ENCODE measurements at regions not wholly inside any gene's neighbourhood (a gene's known extent, or its start where the extent isn't known, plus 50 kb on each side); places are given as distances from the start of the nearest gene placed in this dataset.

- Histone ChIP-seq H4K91ac (replicated peaks; ENCODE audit: insufficient read length, low read length) (no peak overlapping the region), H4K5ac (ENCODE audit: insufficient read length, low read depth, low read length) (no peak overlapping the region), H2BK120ac (replicated peaks; ENCODE audit: low read depth, low read length) (no peak overlapping the region), H3K18ac (ENCODE audit: extremely low read depth, low read length) (no peak overlapping the region), H3K14ac (ENCODE audit: insufficient read length) (no peak overlapping the region), H3K9ac (replicated peaks in 1 of 4; ENCODE audit: extremely low read depth in 1 of 4, low read depth in 3 of 4, low read length in 3 of 4) (no peak overlapping the region), H3K56ac (replicated peaks; ENCODE audit: insufficient read length, low read depth, low read length) (no peak overlapping the region), H2AFZ (ENCODE audit: low read length) (no peak overlapping the region), H2BK15ac (ENCODE audit: low read length) (no peak overlapping the region), H4K8ac (ENCODE audit: extremely low read depth, insufficient read depth, low read length) (no peak overlapping the region), H3K23ac (ENCODE audit: insufficient read length) (no peak overlapping the region), H2BK12ac (ENCODE audit: low read depth, low read length) (no peak overlapping the region), H2BK20ac (ENCODE audit: low read length) (no peak overlapping the region), H3K9me3 (ENCODE audit: insufficient read depth in 2 of 2, low read depth in 1 of 2, low read length in 1 of 2) (no peaks in the 10 kb centered on the region), H3K4ac (replicated peaks; ENCODE audit: insufficient read length, low read depth, low read length) (no peak overlapping the region), H3K4me3 (ENCODE audit: extremely low read depth in 1 of 4, insufficient read depth in 2 of 4, low read depth in 3 of 4, low read length in 4 of 4) (no peak overlapping the region), H3K79me2 (ENCODE audit: control insufficient read depth in 1 of 2, insufficient read depth in 2 of 2, low read length in 2 of 2) (no peaks in the 10 kb centered on the region), H3K23me2 (ENCODE audit: low read depth, low read length) (no peaks in the 10 kb centered on the region), H2BK5ac (ENCODE audit: low read depth, low read length) (no peak overlapping the region), H3K79me1 (ENCODE audit: low read depth, low read length) (no peaks in the 10 kb centered on the region), H3K36me3 (ENCODE audit: control insufficient read depth in 2 of 4, insufficient read depth in 4 of 4, low read length in 3 of 4) (no peaks in the 10 kb centered on the region), H3K27ac (ENCODE audit: low read depth, low read length) (no peak overlapping the region), H4K20me1 (replicated peaks in 1 of 2; ENCODE audit: control insufficient read depth in 1 of 2, insufficient read depth in 2 of 2, low read length in 2 of 2) (no peaks in the 10 kb centered on the region), H2AK5ac (ENCODE audit: low read depth, low read length) (no peak overlapping the region), H3K4me1 (replicated peaks in 1 of 4; ENCODE audit: control insufficient read depth in 3 of 4, insufficient read depth in 4 of 4, low read length in 3 of 4) (no peaks in the 10 kb centered on the region), H3K27me3 (replicated peaks in 1 of 4; ENCODE audit: control insufficient read depth in 3 of 4, extremely low read depth in 1 of 4, insufficient read depth in 3 of 4, low read length in 3 of 4) (no peaks in the 10 kb centered on the region), H3K4me2 (ENCODE audit: insufficient read depth in 1 of 2, low read depth in 2 of 2, low read length in 2 of 2) (no peak overlapping the region)
- 80% methylated on average over 3 of the region's 3 CpGs; no CpG with 5 or more reads in 1 of the 2 experiments for WGBS, 2 experiments (ENCODE audit: extremely low coverage in 1 of 2, insufficient coverage in 1 of 2, insufficient read length in 1 of 2, insufficient replicate concordance in 2 of 2, low coverage in 1 of 2, low lambda C conversion rate in 2 of 2, missing lambda C conversion rate in 1 of 2)
- POLR2A ChIA-PET (ENCODE audit: partially characterized antibody) = no interaction called here
- CTCF ChIA-PET (ENCODE audit: partially characterized antibody) = interaction anchor here (1.4 kb wide), 1 partner anchor 12 kb away, joined by 3 read pairs; no protein-coding TSS in a partner anchor
- FAIRE-seq (no peak), DNase-seq (ENCODE audit: low read depth in 1 of 2, low spot score in 2 of 2) (no peak)
- no peak for TF ChIP-seq PHF8 (conservative IDR thresholded peaks at IDR 0.05; ENCODE audit: low read depth, low read length)
- no peak for TF ChIP-seq RBBP5 (IDR thresholded peaks at IDR 0.05; ENCODE audit: borderline replicate concordance, low read depth, low read length)
- TF ChIP-seq EGR1 (IDR thresholded peaks at IDR 0.05; ENCODE audit: borderline replicate concordance, low read depth, low read length) = no peak
- no peak for TF ChIP-seq TAF1 (IDR thresholded peaks at IDR 0.05; ENCODE audit: low read depth, low read length)
- TF ChIP-seq TCF12 (IDR thresholded peaks at IDR 0.05; ENCODE audit: low read depth, low read length) = no peak
- TF ChIP-seq HDAC2 (IDR thresholded peaks at IDR 0.05; ENCODE audit: borderline replicate concordance in 1 of 2, low read depth in 2 of 2, low read length in 2 of 2) = no peak
- TF ChIP-seq CTCF (IDR thresholded peaks at IDR 0.05; ENCODE audit: control extremely low read depth in 1 of 3, insufficient read depth in 1 of 3, low read depth in 1 of 3, low read length in 3 of 3) = no peak
- TF ChIP-seq BCL11A (IDR thresholded peaks at IDR 0.05; ENCODE audit: low read depth in 2 of 2, low read length in 2 of 2) = no peak
- TF ChIP-seq NRF1 (IDR thresholded peaks at IDR 0.05; ENCODE audit: low read depth, low read length) = no peak
- no peak for TF ChIP-seq RFX5 (IDR thresholded peaks at IDR 0.05; ENCODE audit: borderline replicate concordance, low read depth, low read length)
Observed at GRCh38 chr5:8912106-8912505, 633.8 kb downstream of the SEMA5A start.

Measured in H1 (cell line).